ENCODE measurements at regions not wholly inside any gene's neighbourhood (a gene's known extent, or its start where the extent isn't known, plus 50 kb on each side); places are given as distances from the start of the nearest gene placed in this dataset.

GRCh38 chr11:113584371-113584770 is 109.2 kb upstream of the DRD2 start:
- dilution Hi-C loops (cut with HindIII; ENCODE audit: low sequenced_read_pairs, unreplicated experiment): no loop called here
- WGBS, 2 experiments (ENCODE audit: extremely low coverage in 2 of 2, insufficient read length in 1 of 2): 70% methylated on average over 2 of the region's 6 CpGs; no CpG with 5 or more reads in 1 of the 2 experiments
- CTCF ChIA-PET: no interaction called here

More at GRCh38 chr11:113584371-113584770, 109.2 kb upstream of the DRD2 start:
- H3K4me2 ChIP-seq (ENCODE audit: low read depth, low read length): no peak overlapping the region
- no peak overlapping the region for H3K23ac ChIP-seq (ENCODE audit: low read depth, low read length)
- H3K4ac ChIP-seq (ENCODE audit: low read depth, low read length): no peak overlapping the region
- POLR2A ChIA-PET (ENCODE audit: unreplicated experiment): no interaction called here
- H3K18ac ChIP-seq (ENCODE audit: low read depth, low read length): no peak overlapping the region
- no peak overlapping the region for H3K27ac ChIP-seq (ENCODE audit: insufficient read depth, low read length)
- H3K27me3 ChIP-seq (ENCODE audit: control insufficient read depth, insufficient read depth, low read length): peaks cover 9% of the 10 kb centered on the region
- H2BK15ac ChIP-seq (ENCODE audit: low read depth, low read length): no peak overlapping the region
- H2AK9ac ChIP-seq (replicated peaks; ENCODE audit: low read depth, low read length, poor library complexity): no peak overlapping the region
- intact Hi-C loops (cut with micrococcal nuclease) (no loop called here), in situ Hi-C loops (cut with MboI; ENCODE audit: low sequenced_read_pairs) (no loop called here)
- H3K4me1 ChIP-seq (ENCODE audit: control insufficient read depth, insufficient read depth, low read length): no peaks in the 10 kb centered on the region
- no peaks in the 10 kb centered on the region for H3K36me3 ChIP-seq (ENCODE audit: control insufficient read depth, insufficient read depth, low read length)
- H4K20me1 ChIP-seq (ENCODE audit: insufficient read depth, low read length): no peaks in the 10 kb centered on the region
- H4K8ac ChIP-seq (ENCODE audit: low read depth in 2 of 2, low read length in 2 of 2): no peak overlapping the region
- no peak overlapping the region for H2AK5ac ChIP-seq (ENCODE audit: low read depth, low read length)
- no peak overlapping the region for H3K4me3 ChIP-seq (ENCODE audit: insufficient read depth, low read depth, low read length)
- DNase-seq: no peak
- H3K14ac ChIP-seq (replicated peaks; ENCODE audit: low read depth, low read length): no peak overlapping the region
- H2BK5ac ChIP-seq (ENCODE audit: low read depth, low read length, poor library complexity, severe bottlenecking): no peak overlapping the region
- H3K56ac ChIP-seq (ENCODE audit: extremely low read depth, insufficient read depth, low read length): no peak overlapping the region
- BruUV-seq (replicated peaks): no TSS peak
- ATAC-seq (ENCODE audit: low read depth): no peak
- no peak overlapping the region for H3K9ac ChIP-seq (ENCODE audit: low read depth, low read length)
- H4K91ac ChIP-seq (ENCODE audit: insufficient read depth, low read depth, low read length): no peak overlapping the region
- H3K79me1 ChIP-seq (ENCODE audit: low read depth in 1 of 2, low read length in 2 of 2): no peaks in the 10 kb centered on the region
- no peak overlapping the region for H2AFZ ChIP-seq (replicated peaks; ENCODE audit: low read length, poor library complexity)
- no peak overlapping the region for H4K5ac ChIP-seq (ENCODE audit: low read depth, low read length)
- H2BK120ac ChIP-seq (ENCODE audit: low read depth, low read length): no peak overlapping the region
- no peaks in the 10 kb centered on the region for H3K9me1 ChIP-seq (ENCODE audit: insufficient read depth, low read length)
- no peak overlapping the region for H2BK20ac ChIP-seq (ENCODE audit: low read depth, low read length)
- no peaks in the 10 kb centered on the region for H3K9me3 ChIP-seq (ENCODE audit: control insufficient read depth, insufficient read depth, low read length)
- no peak for TF ChIP-seq RAD21 (IDR thresholded peaks at IDR 0.05; ENCODE audit: low read length)
- no peak for TF ChIP-seq MAZ (IDR thresholded peaks at IDR 0.05; ENCODE audit: borderline replicate concordance, low read depth, low read length)
- no peak for TF ChIP-seq BHLHE40 (IDR thresholded peaks at IDR 0.05; ENCODE audit: low read depth, low read length)
- TF ChIP-seq RFX5 (IDR thresholded peaks at IDR 0.05; ENCODE audit: low read depth, low read length): no peak
- TF ChIP-seq FOS (IDR thresholded peaks at IDR 0.05; ENCODE audit: low read depth, low read length): no peak
- TF ChIP-seq, protein P1, sequence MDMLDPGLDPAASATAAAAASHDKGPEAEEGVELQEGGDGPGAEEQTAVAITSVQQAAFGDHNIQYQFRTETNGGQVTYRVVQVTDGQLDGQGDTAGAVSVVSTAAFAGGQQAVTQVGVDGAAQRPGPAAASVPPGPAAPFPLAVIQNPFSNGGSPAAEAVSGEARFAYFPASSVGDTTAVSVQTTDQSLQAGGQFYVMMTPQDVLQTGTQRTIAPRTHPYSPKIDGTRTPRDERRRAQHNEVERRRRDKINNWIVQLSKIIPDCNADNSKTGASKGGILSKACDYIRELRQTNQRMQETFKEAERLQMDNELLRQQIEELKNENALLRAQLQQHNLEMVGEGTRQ (IDR thresholded peaks at IDR 0.05; ENCODE audit: low read depth, low read length): no peak
- TF ChIP-seq POLR2A (IDR thresholded peaks at IDR 0.05; ENCODE audit: low read depth, low read length): no peak
- TF ChIP-seq RCOR1 (IDR thresholded peaks at IDR 0.05; ENCODE audit: insufficient replicate concordance, low read length): no peak
- no peak for TF ChIP-seq CHD1 (IDR thresholded peaks at IDR 0.05; ENCODE audit: low read depth, low read length)
- TF ChIP-seq NFE2L2 (IDR thresholded peaks at IDR 0.05; ENCODE audit: low read depth, low read length): no peak
- TF ChIP-seq ELK1 (IDR thresholded peaks at IDR 0.05; ENCODE audit: borderline replicate concordance, low read depth, low read length): no peak
- no peak for TF ChIP-seq MXI1 (IDR thresholded peaks at IDR 0.05; ENCODE audit: borderline replicate concordance, low read depth, low read length)
- no peak for TF ChIP-seq SMC3 (IDR thresholded peaks at IDR 0.05; ENCODE audit: low read depth, low read length)
- TF ChIP-seq CEBPB (IDR thresholded peaks at IDR 0.05; ENCODE audit: low read depth, low read length): no peak
- TF ChIP-seq MAFK (IDR thresholded peaks at IDR 0.05; ENCODE audit: low read depth, low read length): no peak
- no peak for TF ChIP-seq CTCF (conservative IDR thresholded peaks at IDR 0.05; ENCODE audit: low read depth, low read length)

Data from IMR-90 (cell line).